ENCODE measurements at regions not wholly inside any gene's neighbourhood (a gene's known extent, or its start where the extent isn't known, plus 50 kb on each side); places are given as distances from the start of the nearest gene placed in this dataset.

- intact Hi-C loops (cut with micrococcal nuclease; ENCODE audit: unreplicated experiment) = no loop called here
- no peak for DNase-seq
- Mint-ChIP-seq H3K36me3 (ENCODE audit: insufficient read depth, unreplicated experiment) (no peaks in the 10 kb centered on the region), H3K27ac (ENCODE audit: unreplicated experiment) (no peak overlapping the region), H3K4me3 (ENCODE audit: low read depth, unreplicated experiment) (no peak overlapping the region), H3K27me3 (ENCODE audit: unreplicated experiment) (no peaks in the 10 kb centered on the region), H3K4me1 (ENCODE audit: low read depth, unreplicated experiment) (peaks cover 45% of the 10 kb centered on the region), H3K9me3 (ENCODE audit: low read depth, unreplicated experiment) (no peaks in the 10 kb centered on the region)
- TF ChIP-seq CTCF (IDR thresholded peaks at IDR 0.05; ENCODE audit: unreplicated experiment) = no peak
- CTCF ChIA-PET = no interaction called here
- BruUV-seq (replicated peaks) = no TSS peak
Observed at GRCh38 chr1:168842916-168843315, 113.9 kb upstream of the DPT start.

- TF ChIP-seq CTCF (IDR thresholded peaks at IDR 0.05; ENCODE audit: unreplicated experiment) = no peak
- CTCF ChIA-PET = no interaction called here
- H3K27ac Mint-ChIP-seq (ENCODE audit: unreplicated experiment) = no peak overlapping the region
- no peaks in the 10 kb centered on the region for H3K9me3 Mint-ChIP-seq (ENCODE audit: low read depth, unreplicated experiment)
- peaks cover 49% of the 10 kb centered on the region for H3K4me1 Mint-ChIP-seq (ENCODE audit: low read depth, unreplicated experiment)
- intact Hi-C loops (cut with micrococcal nuclease; ENCODE audit: unreplicated experiment) = no loop called here
- BruUV-seq (replicated peaks) = no TSS peak
- H3K27me3 Mint-ChIP-seq (ENCODE audit: unreplicated experiment) = no peaks in the 10 kb centered on the region
- no peaks in the 10 kb centered on the region for H3K36me3 Mint-ChIP-seq (ENCODE audit: insufficient read depth, unreplicated experiment)
- DNase-seq = no peak
- no peak overlapping the region for H3K4me3 Mint-ChIP-seq (ENCODE audit: low read depth, unreplicated experiment)
Observed at GRCh38 chr1:168843401-168843800, 114.4 kb upstream of the DPT start.

GRCh38 chr1:168843950-168844349 is 114.9 kb upstream of the DPT start:
- intact Hi-C loops (cut with micrococcal nuclease; ENCODE audit: unreplicated experiment) = no loop called here
- BruUV-seq (replicated peaks) = no TSS peak
- H3K36me3 Mint-ChIP-seq (ENCODE audit: insufficient read depth, unreplicated experiment) = no peaks in the 10 kb centered on the region
- CTCF ChIA-PET = no interaction called here
- no peak for DNase-seq
- no peak overlapping the region for H3K4me3 Mint-ChIP-seq (ENCODE audit: low read depth, unreplicated experiment)
- no peaks in the 10 kb centered on the region for H3K27me3 Mint-ChIP-seq (ENCODE audit: unreplicated experiment)
- H3K4me1 Mint-ChIP-seq (ENCODE audit: low read depth, unreplicated experiment) = peaks cover 49% of the 10 kb centered on the region
- no peaks in the 10 kb centered on the region for H3K9me3 Mint-ChIP-seq (ENCODE audit: low read depth, unreplicated experiment)
- H3K27ac Mint-ChIP-seq (ENCODE audit: unreplicated experiment) = no peak overlapping the region
- TF ChIP-seq CTCF (IDR thresholded peaks at IDR 0.05; ENCODE audit: unreplicated experiment) = no peak

- no peak for TF ChIP-seq CTCF (IDR thresholded peaks at IDR 0.05; ENCODE audit: unreplicated experiment)
- CTCF ChIA-PET = interaction anchor here (0.6 to 1.0 kb wide), 4 partner anchors 31 to 542 kb away, joined by 3 to 7 read pairs (median 3); partner anchors contain the start of gene ATP1B1
- BruUV-seq (replicated peaks) = no TSS peak
- intact Hi-C loops (cut with micrococcal nuclease; ENCODE audit: unreplicated experiment) = loop anchor here (5.0 kb wide), 2 partner anchors 208 to 262 kb away; partner anchors contain the start of gene ATP1B1
- no peaks in the 10 kb centered on the region for H3K27me3 Mint-ChIP-seq (ENCODE audit: unreplicated experiment)
- no peak overlapping the region for H3K4me3 Mint-ChIP-seq (ENCODE audit: low read depth, unreplicated experiment)
- no peak for DNase-seq
- H3K36me3 Mint-ChIP-seq (ENCODE audit: insufficient read depth, unreplicated experiment) = no peaks in the 10 kb centered on the region
- peak overlapping the region; percentile 12 for H3K27ac Mint-ChIP-seq (ENCODE audit: unreplicated experiment)
- H3K4me1 Mint-ChIP-seq (ENCODE audit: low read depth, unreplicated experiment) = peaks cover 50% of the 10 kb centered on the region
- H3K9me3 Mint-ChIP-seq (ENCODE audit: low read depth, unreplicated experiment) = no peaks in the 10 kb centered on the region
Observed at GRCh38 chr1:168845140-168845539, 116.1 kb upstream of the DPT start.

Measured in Calu3 (cell line).